ENCODE measurements at regions not wholly inside any gene's neighbourhood (a gene's known extent, or its start where the extent isn't known, plus 50 kb on each side); places are given as distances from the start of the nearest gene placed in this dataset.
"Not testable (repeated sequence)": the region's sequence is repeated elsewhere in the genome, so short reads cannot be mapped to it uniquely, and the experiment has no call there.

DNA sequence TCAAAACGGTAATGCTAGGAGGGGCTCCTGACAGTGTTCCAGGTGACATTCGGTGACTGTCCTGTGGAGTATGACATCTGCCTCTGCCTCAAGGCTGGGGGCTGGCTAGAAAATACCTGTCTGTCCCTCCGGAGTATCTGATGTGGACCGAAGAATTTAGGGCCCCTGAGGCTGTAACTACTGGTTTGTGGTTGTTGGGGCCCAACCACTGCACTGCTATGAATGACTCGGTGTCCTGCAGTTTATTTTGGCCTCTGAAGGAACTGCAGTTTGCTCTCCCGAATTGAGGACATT, 198.9 kb upstream of the CAND1 start:
- no peak for DNase-seq (ENCODE audit: extremely low read depth, low read depth)

DNA sequence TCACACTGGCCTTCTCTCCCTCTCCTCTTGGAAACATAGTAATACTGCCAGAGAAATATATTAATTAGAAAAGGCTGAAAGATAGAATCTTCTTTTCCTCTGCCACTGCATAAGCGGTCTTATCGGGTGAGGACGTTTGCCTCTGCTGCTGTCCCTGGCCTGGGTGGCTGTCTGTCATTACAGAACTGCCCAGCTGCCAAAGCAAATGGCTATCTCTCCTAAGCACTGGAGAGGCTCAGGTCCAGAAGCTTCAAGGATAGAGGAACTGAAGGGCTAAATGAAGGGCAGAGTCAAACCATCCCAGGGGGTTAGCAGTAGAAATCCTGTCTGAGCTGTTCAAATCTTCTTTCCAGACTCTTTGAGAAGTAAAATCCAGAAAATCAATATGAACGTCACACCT, 198.6 kb upstream of the CAND1 start:
- no peak for DNase-seq (ENCODE audit: extremely low read depth, low read depth)

DNA sequence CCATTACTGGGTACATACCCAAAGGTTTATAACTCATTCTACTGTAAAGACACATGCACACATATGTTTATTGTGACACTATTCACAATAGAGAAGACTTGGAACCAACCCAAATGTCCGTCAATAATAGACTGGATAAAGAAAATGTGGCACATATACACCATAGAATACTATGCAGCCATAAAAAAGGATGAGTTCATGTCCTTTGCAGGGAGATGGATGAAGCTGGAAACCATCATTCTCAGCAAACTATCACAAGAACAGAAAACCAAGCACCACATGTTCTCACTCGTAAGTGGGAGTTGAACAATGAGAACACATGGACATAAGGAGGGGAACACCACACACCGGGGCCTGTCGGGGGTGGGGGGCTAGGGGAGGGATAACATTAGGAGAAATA, 196.9 kb upstream of the CAND1 start:
- not testable (repeated sequence) for DNase-seq (ENCODE audit: extremely low read depth, low read depth)

DNA sequence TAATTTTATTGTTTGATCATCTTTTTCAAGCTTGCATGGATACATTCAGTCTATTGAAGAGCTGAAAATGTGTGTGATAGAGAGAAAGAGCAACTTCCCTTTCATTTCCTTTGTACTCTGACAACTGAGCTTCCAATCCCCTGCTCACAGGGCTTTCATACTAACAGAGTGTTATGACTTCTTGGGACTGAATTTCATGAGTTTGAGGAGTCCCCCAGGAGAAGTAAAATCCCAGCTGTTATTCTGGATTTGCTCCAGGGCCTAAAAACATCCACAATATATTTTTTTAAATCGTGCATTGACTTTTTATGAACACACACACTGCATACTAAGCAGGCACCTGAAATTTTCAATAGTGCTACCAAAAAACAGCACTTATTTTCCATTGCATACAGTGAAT, 195.8 kb upstream of the CAND1 start:
- no peak for DNase-seq (ENCODE audit: extremely low read depth, low read depth)

DNA sequence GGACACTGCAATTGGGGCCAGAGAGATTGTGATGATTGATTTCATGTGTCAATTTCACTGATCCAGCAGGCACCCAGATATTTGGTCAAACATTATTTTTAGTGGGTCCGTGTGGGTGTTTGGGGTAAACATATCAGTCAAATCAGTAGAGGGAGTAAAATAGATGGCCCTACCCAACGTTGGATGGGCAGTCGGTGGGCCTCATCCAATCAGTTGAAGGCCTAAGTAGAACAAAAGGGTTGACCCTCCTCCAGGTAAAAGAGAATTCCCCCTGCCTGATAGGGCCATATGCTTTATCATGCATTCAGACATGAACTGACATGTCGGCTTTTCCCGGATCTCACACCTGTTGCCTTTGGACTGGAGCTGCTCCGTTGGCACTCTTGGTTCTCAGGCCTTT, 195.1 kb upstream of the CAND1 start:
- no peak for DNase-seq (ENCODE audit: extremely low read depth, low read depth)

DNA sequence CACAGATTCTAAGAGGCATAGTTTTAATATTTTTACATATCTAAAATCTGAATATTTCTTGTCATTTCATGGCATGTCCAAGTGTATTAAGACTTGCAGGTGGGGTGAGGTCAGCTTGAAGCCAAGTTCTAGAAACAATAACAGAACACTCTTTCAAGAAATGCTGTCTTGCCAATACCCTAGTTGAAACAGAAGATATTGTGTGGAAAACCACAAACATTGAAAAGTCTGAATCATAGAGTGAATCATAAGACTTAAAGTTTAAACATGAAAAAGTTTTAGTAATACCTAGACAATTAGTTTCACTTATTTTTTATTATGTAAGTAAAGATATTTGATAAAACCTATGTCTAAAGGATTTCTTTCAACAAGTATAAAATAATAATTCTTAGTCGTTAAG, 191.5 kb upstream of the CAND1 start:
- DNase-seq (ENCODE audit: extremely low read depth, low read depth), result no peak

DNA sequence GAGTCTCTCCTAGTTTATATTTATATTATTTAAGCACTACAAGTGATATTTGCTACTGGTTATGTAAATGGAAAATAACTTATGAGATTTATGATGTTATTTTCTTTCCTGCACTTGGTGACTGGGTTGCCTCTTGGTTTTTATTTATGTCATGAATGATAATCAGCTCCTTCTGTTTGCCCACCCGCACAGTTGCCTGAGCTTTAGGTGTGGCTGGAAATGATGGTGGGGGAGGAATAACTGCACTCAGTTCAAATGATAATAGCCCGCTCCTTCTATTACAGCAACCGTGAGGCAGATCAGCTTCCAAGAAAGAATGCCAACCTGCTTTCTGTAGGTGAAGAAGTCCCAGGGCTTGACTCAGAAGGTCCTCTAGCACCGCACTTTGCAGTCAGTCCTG, 190.2 kb upstream of the CAND1 start:
- DNase-seq (ENCODE audit: extremely low read depth, low read depth), result no peak

DNA sequence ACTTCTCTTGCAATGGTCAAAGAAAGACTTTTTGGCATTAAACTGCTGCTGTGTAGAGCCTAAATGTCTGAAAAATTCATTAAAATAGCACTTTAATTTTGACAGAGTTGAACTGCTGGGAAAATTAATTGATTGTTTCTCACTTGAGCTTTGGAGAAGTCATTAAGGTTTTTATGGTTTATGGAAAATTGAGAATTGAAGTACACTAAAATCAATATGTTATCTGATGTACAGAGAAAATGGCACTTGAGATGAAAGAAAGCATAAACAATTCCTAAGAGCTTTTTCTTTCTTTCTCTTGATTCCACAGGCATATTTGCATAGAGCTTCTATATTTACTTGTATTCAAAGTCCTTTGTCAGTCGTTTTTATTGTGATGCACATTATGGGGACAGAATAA, 188.5 kb upstream of the CAND1 start:
- DNase-seq (ENCODE audit: extremely low read depth, low read depth), result no peak

DNA sequence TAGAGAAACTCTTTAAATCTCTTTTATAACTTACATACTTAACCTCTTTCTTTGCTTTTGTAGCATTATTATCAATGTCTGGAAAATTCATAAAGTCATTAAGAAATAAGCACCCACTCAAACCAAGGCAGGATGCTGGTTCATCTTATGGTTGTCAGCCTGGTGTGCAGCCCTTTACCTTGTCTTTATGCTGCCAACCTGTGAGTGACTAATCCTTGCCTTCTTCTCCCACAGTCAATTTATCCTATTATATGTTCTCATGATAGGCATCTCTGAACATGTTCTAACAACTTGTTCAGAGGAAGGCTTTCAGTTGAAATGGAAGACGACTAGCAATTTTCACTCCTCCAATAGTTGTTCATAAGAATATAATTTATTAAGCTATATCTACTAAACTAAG, 186.9 kb upstream of the CAND1 start:
- DNase-seq (ENCODE audit: extremely low read depth, low read depth), result no peak

DNA sequence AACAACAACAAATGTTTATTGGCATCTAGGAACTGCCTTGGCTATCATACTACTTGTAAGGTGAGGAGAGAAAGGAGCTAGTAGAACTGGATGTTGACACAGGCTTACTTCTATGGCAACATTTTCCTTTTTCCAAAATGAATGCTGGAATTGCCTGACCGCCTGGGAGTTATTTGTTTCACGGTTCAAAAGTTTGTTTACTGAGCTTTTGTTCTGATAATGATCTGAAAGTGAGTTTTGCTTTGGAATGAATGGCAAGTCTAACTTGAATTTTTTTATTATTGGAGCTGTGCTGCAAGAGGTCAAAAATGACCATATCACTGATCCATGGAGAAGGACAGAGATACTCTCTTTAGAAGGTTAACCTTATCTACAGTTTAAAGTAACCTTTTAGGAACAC, 183.5 kb upstream of the CAND1 start:
- DNase-seq (ENCODE audit: extremely low read depth, low read depth), result no peak

DNA sequence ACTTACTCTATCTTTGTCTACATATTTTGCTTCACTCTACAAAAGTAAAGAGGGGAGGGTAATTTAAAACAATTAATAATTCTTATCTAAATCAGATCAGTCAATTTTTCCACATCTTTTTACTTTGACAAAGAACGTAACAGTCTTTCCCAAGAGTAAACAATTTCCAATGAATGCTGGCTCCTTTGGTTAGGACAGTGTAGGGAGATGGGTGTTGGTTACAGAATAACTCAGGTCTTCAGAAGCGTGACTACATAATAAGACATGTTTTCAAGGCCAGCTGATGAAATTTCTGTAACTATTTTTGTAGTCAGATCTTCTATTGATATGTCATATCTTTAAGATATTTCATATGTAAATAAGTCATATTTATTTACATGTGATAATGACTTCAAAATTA, 183.0 kb upstream of the CAND1 start:
- no peak for DNase-seq (ENCODE audit: extremely low read depth, low read depth)

DNA sequence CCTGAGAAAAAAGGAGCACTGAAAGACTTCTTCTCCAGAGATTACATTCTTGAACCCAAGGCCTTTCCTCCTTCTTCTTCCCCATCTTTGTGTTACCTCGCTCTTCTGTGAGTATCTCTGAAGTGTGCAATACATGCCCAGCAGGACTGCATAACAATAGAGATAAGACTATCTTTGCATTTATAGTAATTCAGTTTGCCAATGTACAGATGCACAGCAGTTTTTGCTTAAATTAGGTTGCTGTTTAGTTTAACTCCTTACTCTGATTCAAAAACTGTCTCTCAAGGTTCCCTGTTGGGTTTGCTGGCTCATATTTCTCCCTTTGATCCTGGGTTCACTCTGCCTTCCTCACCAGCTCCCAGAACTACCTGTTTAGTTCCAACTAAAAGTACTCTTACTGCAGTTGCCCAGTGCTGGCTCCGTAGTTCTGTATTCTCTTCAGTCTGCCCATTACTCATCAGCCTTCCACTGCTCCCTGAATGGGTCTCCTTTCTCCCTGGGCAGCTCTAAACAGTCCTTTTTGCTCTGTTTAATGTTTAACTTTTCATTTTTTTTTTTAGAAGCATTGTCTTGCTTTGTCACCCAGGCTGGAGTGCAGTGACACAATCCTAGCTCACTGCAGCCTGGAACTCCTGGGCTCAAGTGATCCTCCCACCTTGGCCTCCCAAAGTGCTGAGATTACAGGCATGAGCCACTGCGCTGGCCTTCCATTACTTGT, 180.6 kb upstream of the CAND1 start:
- DNase-seq (ENCODE audit: extremely low read depth, low read depth), result no peak

DNA sequence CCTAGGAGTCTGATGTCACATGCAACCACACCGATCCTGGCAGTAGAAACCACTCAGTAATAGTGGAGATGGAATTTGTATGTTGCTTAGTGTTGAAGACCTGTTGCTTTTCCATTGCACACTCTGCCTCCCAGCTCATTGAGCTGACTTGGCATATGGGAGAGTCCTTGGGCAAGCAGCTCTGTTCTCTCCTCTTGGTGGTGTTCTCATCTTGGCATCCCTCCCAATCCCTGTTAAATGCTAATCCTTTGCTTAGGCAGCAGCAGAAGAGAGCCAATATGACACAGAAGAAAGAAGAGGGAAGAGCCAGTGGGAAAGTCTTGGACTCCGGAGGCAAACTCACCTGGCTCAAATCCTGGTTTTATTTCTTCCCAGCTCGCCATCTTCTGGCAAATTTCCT, 178.0 kb upstream of the CAND1 start:
- no peak for DNase-seq (ENCODE audit: extremely low read depth, low read depth)

DNA sequence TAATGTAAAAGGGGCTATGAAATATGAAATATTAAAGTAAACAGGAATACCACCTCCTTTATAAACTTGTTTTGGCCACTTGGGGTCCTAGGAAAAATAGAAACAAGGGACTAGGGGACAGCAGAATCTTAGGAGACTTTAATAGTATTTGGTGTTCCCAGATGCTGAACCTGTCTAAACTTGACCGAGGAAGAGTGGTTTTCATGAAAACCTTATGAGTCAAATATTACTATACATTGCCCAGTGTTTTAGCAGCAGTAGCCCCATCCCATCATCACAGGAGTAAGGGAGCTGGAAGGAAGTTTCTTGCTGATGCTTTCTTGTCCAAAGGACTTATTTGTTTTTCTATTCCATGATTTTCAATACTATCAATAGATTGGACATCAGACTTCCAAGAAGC, 177.5 kb upstream of the CAND1 start:
- DNase-seq (ENCODE audit: extremely low read depth, low read depth), result no peak

DNA sequence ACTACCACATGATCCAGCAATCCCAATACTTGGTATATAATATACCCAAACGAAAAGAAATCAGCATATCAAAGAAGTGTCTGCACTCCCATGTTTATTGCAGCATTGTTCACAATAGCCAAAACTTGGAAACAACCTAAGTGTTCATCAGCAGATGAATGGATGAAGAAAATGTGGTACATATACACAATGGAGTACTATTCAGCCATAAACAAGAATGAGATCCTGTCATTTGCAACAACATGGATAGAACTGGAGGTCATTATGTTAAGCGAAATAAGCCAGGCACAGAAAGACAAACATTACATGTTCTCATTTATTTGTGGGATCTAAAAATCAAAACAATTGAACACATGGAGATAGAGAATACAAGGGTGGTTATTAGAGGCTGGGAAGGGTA, 176.2 kb upstream of the CAND1 start:
- DNase-seq (ENCODE audit: extremely low read depth, low read depth), result not testable (repeated sequence)

DNA sequence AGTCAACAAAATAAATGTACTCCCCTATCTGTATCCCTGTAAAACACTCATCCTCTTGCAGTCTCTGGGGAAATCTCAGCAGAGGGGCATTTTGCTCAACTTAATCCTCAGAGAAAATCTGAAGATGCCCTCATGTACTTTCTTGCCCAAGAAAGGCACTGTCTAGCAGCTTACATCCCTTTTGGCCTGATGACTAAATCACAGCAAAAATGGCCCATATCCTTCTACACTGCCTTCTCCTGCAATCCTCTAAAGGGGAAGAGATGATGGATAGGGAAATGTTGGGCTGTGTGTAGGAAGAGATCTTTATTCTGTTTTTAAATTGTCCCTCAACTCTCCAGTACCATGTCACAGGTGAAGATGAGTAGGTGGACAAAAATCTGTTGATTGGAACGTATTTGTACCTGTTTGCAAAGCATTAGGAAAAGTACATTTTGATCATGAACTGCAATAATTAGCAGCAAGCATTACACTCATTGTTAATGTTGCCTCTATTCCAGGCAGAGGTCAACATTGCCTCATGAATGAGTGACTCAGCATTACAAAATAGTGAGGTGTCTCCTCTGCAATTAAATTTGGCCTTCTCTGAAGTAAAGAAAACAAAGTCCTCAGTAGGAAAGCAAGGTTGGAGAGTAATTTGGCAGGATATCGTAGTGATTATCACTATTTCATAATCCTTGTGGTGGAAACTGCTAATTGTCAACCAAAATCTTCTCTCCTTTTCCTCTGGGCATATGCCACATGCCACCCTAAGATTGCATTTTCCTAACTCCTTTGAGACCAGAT, 172.4 kb upstream of the CAND1 start:
- DNase-seq (ENCODE audit: extremely low read depth, low read depth), result no peak

DNA sequence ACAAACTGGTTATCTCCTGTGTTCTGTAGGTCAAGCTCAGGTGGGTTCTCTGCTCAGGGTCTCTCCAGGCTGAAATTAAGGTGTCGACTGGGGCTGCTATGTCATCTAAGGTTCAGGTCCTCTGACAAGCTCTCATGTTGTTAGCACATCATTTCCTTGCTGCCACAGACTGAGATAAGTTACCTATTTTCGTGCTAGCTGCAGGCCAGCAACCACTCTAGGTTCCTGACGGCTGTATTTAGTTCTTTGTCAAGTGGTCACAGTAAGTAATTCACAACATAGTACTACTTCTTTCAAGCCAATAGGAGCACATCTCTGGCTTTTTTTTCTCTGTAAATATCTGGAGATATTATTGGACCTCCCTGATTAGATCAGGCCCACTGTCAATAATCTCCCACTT, 169.3 kb upstream of the CAND1 start:
- no peak for DNase-seq (ENCODE audit: extremely low read depth, low read depth)

DNA sequence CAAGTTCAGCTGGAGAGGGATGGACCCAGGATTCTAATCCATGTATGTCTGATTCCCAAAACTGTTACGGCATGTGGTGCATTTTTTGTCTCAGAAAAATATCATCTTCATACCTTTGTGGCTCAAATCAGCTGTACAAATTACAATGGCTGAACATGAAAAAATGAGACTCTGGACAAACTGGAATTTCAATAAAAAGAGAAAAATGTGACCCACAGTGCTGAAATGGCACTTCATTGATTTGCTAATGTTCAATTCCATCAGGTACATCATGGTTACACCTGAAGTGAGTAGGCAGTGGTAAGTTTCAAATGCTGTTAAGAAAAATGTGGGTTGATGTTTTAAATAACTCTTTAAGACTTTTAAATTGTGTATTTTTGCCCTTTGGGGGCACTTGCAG, 165.6 kb upstream of the CAND1 start:
- DNase-seq (ENCODE audit: extremely low read depth, low read depth), result no peak

DNA sequence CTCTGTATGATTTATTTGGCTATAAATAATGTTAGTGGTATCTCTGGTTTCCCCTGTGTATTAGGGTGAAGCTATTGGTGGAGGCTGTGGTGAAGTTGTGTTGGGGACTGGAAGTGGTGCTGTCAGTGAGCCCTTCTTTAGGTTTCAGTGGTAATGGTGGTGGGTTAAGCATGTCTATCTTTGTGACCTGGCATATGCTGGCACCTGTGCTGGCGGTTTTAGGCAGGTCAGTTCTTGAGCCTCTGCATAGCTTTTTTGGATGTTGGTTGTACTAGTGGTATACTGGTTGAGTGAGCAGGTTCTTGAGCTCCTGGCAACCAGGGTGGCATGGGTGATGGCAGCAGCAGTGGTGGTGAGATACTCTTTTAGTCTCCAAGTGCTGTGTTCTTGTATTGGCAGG, 161.9 kb upstream of the CAND1 start:
- no peak for DNase-seq (ENCODE audit: extremely low read depth, low read depth)

DNA sequence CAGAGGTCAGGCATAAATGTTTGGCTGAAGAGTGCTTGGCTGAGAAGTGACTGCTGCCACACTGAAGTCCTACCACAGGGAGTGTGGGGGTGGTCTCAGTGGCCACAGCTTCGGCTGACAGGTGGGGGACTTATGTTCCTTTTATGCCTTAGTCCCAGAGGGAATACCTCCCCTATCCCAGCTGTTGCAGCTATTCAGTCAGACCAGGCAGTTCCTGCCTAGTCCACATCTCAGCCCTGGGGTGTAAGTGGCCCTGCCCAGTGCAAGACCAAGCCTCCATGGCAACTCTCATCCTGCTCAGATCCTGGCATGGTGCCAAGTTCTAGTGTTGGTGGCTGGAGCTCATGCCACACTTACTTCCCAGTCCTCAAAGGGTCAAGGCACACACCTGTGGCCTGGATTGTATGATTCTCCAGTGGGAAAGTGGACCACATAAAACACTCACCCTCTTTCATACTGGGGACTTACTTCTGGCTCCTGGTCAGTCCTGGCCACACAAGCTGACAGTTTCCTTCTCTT, 161.3 kb upstream of the CAND1 start:
- DNase-seq (ENCODE audit: extremely low read depth, low read depth), result no peak

DNA sequence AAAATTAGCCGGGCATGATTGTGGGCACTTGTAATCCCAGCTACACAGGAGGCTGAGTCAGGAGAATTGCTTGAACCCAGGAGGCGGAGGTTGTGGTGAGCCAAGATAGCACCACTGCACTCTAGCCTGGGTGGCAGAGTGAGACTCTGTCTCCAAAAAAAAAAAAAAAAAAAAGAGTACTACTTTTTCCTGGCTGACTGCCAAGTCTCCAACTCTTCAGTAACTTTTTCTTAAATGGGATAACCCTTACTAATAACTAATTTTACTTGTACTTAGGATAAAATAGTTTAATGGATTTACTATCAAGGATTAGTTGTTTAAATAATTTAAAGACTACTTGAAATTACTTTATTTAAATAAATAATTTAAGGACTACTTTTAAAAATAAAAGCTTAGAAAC, 158.8 kb upstream of the CAND1 start:
- DNase-seq (ENCODE audit: extremely low read depth, low read depth), result not testable (repeated sequence)

DNA sequence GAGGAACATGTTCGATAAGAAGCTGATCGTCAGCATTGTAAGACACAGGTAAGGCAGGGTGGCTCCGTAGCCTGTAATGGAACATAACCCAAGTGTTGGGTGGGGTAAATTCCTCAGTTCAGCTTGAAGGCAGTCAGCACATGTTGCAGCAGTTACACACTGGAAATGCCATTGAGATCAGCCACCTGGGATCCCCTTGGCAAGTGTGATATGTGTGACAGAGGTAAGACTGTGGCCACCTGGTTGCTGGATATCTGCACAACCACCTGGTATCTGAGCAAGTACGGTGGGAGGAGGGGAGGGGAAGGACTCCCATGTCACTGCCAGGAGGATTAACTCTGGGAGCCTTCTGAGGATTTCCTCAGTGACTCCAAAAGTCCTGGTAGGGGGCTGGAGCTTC, 158.0 kb upstream of the CAND1 start:
- DNase-seq (ENCODE audit: extremely low read depth, low read depth), result no peak

DNA sequence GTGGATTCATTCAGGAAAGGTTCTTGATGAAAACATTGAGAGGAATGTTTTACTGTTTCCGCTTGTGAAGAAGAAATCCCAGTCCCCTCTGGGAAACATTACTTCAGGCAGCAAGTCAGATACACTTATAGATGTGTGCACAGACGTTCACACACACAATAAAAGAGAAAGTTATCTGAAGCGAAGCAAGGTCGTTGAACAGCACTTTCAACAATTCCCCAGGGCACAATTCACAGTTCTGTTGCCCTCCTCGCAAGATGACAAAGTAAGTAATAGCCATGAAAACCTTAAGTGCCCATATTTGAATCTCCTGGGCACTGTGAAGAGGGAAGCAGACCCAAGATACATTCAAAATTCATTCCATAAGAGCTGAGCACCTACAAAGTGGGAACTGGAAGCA, 156.6 kb upstream of the CAND1 start:
- DNase-seq (ENCODE audit: extremely low read depth, low read depth), result no peak

Measured in NCI-H460 (cell line).